SJSA1 (cell line): ENCODE measurements at regions not wholly inside any gene's neighbourhood (a gene's known extent, or its start where the extent isn't known, plus 50 kb on each side); places are given as distances from the start of the nearest gene placed in this dataset.

Experiments used
- DNase-seq, 2 experiments: peaks; one replicate each; pipeline ENCODE4 v3.0.0-alpha.2; 2015 to 2020; ENCODE audit warnings: low spot score in 2 of 2, low read depth in 1 of 2
- H3K27ac ChIP-seq: fragments of 250-450 bp; sonication (Bioruptor Pico); 2 replicates; pipeline ENCODE4 v1.5.1; 2020; ENCODE audit warnings: mild to moderate bottlenecking, moderate library complexity
- H3K27me3 ChIP-seq: fragments of 250-450 bp; sonication (Bioruptor Pico); replicated peaks from 2 replicates; pipeline ENCODE4 v1.5.1; 2020; ENCODE audit warnings: mild to moderate bottlenecking, moderate library complexity
- H3K36me3 ChIP-seq: fragments of 250-450 bp; sonication (Bioruptor Pico); 2 replicates; pipeline ENCODE4 v1.5.1; 2020; ENCODE audit warnings: mild to moderate bottlenecking
- H3K4me1 ChIP-seq: fragments of 250-450 bp; sonication (Bioruptor Pico); replicated peaks from 2 replicates; pipeline ENCODE4 v1.6.1; 2021; ENCODE audit warnings: mild to moderate bottlenecking
- H3K4me3 ChIP-seq: fragments of 250-450 bp; sonication (Bioruptor Pico); 2 replicates; pipeline ENCODE4 v1.5.1; 2020; ENCODE audit warnings: mild to moderate bottlenecking
- H3K9me3 ChIP-seq: fragments of 250-450 bp; sonication (Bioruptor Pico); replicated peaks from 2 replicates; pipeline ENCODE4 v1.5.1; 2020; ENCODE audit warnings: mild to moderate bottlenecking

GRCh38 chr3:162334537-162334936 is 837.9 kb downstream of the OTOL1 start:
- DNase-seq, result no peak
- H3K36me3 ChIP-seq, result no peaks in the 10 kb centered on the region
- no peaks in the 10 kb centered on the region for H3K4me1 ChIP-seq
- no peak overlapping the region for H3K27ac ChIP-seq
- H3K27me3 ChIP-seq, result no peaks in the 10 kb centered on the region
- H3K4me3 ChIP-seq, result no peak overlapping the region
- no peaks in the 10 kb centered on the region for H3K9me3 ChIP-seq

- H3K9me3 ChIP-seq, result no peaks in the 10 kb centered on the region
- H3K27me3 ChIP-seq, result no peaks in the 10 kb centered on the region
- DNase-seq, result no peak
- no peak overlapping the region for H3K4me3 ChIP-seq
- no peaks in the 10 kb centered on the region for H3K36me3 ChIP-seq
- H3K27ac ChIP-seq, result no peak overlapping the region
- no peaks in the 10 kb centered on the region for H3K4me1 ChIP-seq
These were observed 841.0 kb downstream of the OTOL1 start for GRCh38 chr3:162337630-162338029.

- Histone ChIP-seq H3K4me1 (no peaks in the 10 kb centered on the region), H3K27me3 (no peaks in the 10 kb centered on the region), H3K27ac (no peak overlapping the region), H3K36me3 (no peaks in the 10 kb centered on the region), H3K9me3 (no peaks in the 10 kb centered on the region), H3K4me3 (no peak overlapping the region)
- no peak for DNase-seq
These were observed 841.9 kb downstream of the OTOL1 start for GRCh38 chr3:162338514-162338913.

- Histone ChIP-seq H3K4me3 (no peak overlapping the region), H3K27me3 (no peaks in the 10 kb centered on the region), H3K9me3 (0 out of 2 replicates have a peak, but pooled peaks cover 4% of the 10 kb centered on the region), H3K4me1 (no peaks in the 10 kb centered on the region), H3K36me3 (no peaks in the 10 kb centered on the region), H3K27ac (no peak overlapping the region)
- no peak for DNase-seq
These were observed 852.3 kb downstream of the OTOL1 start for GRCh38 chr3:162348912-162349311.

- Histone ChIP-seq H3K27me3 (no peaks in the 10 kb centered on the region), H3K4me1 (no peaks in the 10 kb centered on the region), H3K27ac (no peak overlapping the region), H3K9me3 (no peaks in the 10 kb centered on the region), H3K36me3 (no peaks in the 10 kb centered on the region), H3K4me3 (no peak overlapping the region)
- no peak for DNase-seq
These were observed 856.8 kb downstream of the OTOL1 start for GRCh38 chr3:162353414-162353813.

- Histone ChIP-seq H3K36me3 (no peaks in the 10 kb centered on the region), H3K27ac (no peak overlapping the region)
- no peak for DNase-seq
These were observed 857.7 kb downstream of the OTOL1 start for GRCh38 chr3:162354356-162354755.

GRCh38 chr3:162365066-162365719 is 868.6 kb downstream of the OTOL1 start:
- Histone ChIP-seq H3K36me3 (no peaks in the 10 kb centered on the region), H3K4me3 (no peak overlapping the region), H3K27ac (no peak overlapping the region), H3K4me1 (no peaks in the 10 kb centered on the region), H3K9me3 (no peaks in the 10 kb centered on the region; the same call in 1 of the 2 replicates), H3K27me3 (no peaks in the 10 kb centered on the region)
- DNase-seq, result no peak

More at GRCh38 chr3:162354356-162354755, 857.7 kb downstream of the OTOL1 start:
- H3K4me3 ChIP-seq, result no peak overlapping the region
- H3K27me3 ChIP-seq, result no peaks in the 10 kb centered on the region
- no peaks in the 10 kb centered on the region for H3K9me3 ChIP-seq
- H3K4me1 ChIP-seq, result no peaks in the 10 kb centered on the region

- no peak for DNase-seq
- no peaks in the 10 kb centered on the region; the same call in 1 of the 2 replicates for H3K9me3 ChIP-seq
- no peaks in the 10 kb centered on the region for H3K36me3 ChIP-seq
- H3K4me1 ChIP-seq, result no peaks in the 10 kb centered on the region
- no peaks in the 10 kb centered on the region for H3K27me3 ChIP-seq
- H3K27ac ChIP-seq, result no peak overlapping the region
- H3K4me3 ChIP-seq, result no peak overlapping the region
These were observed 869.7 kb downstream of the OTOL1 start for GRCh38 chr3:162366166-162366766.

GRCh38 chr3:162367429-162368260 is 871.0 kb downstream of the OTOL1 start:
- no peaks in the 10 kb centered on the region for H3K4me1 ChIP-seq
- H3K9me3 ChIP-seq, result no peaks in the 10 kb centered on the region
- no peaks in the 10 kb centered on the region for H3K27me3 ChIP-seq
- H3K27ac ChIP-seq, result no peak overlapping the region
- H3K36me3 ChIP-seq, result no peaks in the 10 kb centered on the region
- H3K4me3 ChIP-seq, result no peak overlapping the region
- no peak for DNase-seq

- Histone ChIP-seq H3K36me3 (no peaks in the 10 kb centered on the region), H3K4me3 (no peak overlapping the region), H3K4me1 (no peaks in the 10 kb centered on the region), H3K27ac (no peak overlapping the region), H3K9me3 (no peaks in the 10 kb centered on the region), H3K27me3 (no peaks in the 10 kb centered on the region)
- DNase-seq, result no peak
These were observed 871.8 kb downstream of the OTOL1 start for GRCh38 chr3:162368417-162368816.

GRCh38 chr3:162369306-162369705 is 872.7 kb downstream of the OTOL1 start:
- Histone ChIP-seq H3K4me3 (no peak overlapping the region), H3K27me3 (no peaks in the 10 kb centered on the region), H3K4me1 (no peaks in the 10 kb centered on the region), H3K9me3 (no peaks in the 10 kb centered on the region), H3K36me3 (no peaks in the 10 kb centered on the region), H3K27ac (no peak overlapping the region)
- no peak for DNase-seq

GRCh38 chr3:162370141-162370540 is 873.5 kb downstream of the OTOL1 start:
- Histone ChIP-seq H3K36me3 (no peaks in the 10 kb centered on the region), H3K4me3 (no peak overlapping the region), H3K27ac (no peak overlapping the region), H3K9me3 (no peaks in the 10 kb centered on the region), H3K27me3 (no peaks in the 10 kb centered on the region), H3K4me1 (no peaks in the 10 kb centered on the region)
- no peak for DNase-seq

GRCh38 chr3:162376761-162377160 is 880.2 kb downstream of the OTOL1 start:
- Histone ChIP-seq H3K4me1 (no peaks in the 10 kb centered on the region), H3K27me3 (no peaks in the 10 kb centered on the region), H3K27ac (no peak overlapping the region), H3K36me3 (no peaks in the 10 kb centered on the region), H3K4me3 (no peak overlapping the region), H3K9me3 (no peaks in the 10 kb centered on the region)
- no peak for DNase-seq

GRCh38 chr3:162377608-162378007 is 881.0 kb downstream of the OTOL1 start:
- Histone ChIP-seq H3K27ac (no peak overlapping the region), H3K27me3 (no peaks in the 10 kb centered on the region), H3K9me3 (no peaks in the 10 kb centered on the region), H3K36me3 (no peaks in the 10 kb centered on the region), H3K4me3 (no peak overlapping the region), H3K4me1 (no peaks in the 10 kb centered on the region)
- DNase-seq, result no peak
